ENCODE measurements at regions not wholly inside any gene's neighbourhood (a gene's known extent, or its start where the extent isn't known, plus 50 kb on each side); places are given as distances from the start of the nearest gene placed in this dataset.
"Not testable (repeated sequence)": the region's sequence is repeated elsewhere in the genome, so short reads cannot be mapped to it uniquely, and the experiment has no call there.

- DNase-seq = no peak
Observed at GRCh38 chr11:82045748-82046457, 687.8 kb downstream of the FAM181B start.

- DNase-seq = no peak
Observed at GRCh38 chr11:82043316-82043715, 690.3 kb downstream of the FAM181B start.

- no peak for DNase-seq
Observed at GRCh38 chr11:82041764-82042163, 691.9 kb downstream of the FAM181B start.

GRCh38 chr11:82038154-82038553, 695.5 kb downstream of the FAM181B start:
- no peak for DNase-seq

DNA sequence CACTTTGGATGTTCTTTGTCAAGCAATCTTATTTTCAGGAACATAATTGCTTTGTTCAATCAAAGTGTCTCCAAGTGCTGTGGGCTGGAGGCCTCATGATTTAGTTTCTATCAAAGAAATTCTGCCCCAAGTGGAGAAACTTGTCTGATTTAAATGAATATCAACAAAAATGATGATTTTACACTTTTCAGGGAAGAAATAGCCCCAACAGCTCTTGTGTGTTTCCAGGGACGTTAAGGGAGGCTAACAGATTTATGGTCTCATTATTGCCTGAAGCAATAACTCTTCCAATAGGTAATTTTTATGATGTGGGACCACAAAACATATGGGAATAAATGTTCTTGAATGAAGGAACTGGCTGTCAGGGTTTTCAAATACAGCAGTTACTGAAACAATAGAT, 699.1 kb downstream of the FAM181B start:
- DNase-seq = no peak

DNA sequence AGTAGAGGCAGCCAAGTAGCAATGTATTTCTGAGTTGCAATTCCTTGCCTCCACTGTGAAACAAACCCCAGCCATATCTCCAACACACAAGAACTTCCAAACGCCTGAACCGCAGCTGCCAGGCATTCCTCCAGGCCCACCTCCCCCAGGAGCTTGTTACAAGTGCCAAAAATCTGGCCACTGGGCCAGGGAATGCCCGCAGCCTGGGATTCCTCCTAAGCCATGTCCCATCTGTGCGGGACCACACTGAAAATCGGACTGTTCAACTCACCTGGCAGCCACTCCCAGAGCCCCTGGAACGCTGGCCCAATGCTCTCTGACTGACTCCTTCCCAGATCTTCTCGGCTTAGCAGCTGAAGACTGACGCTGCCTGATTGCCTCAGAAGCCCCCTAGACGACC, 706.3 kb downstream of the FAM181B start:
- DNase-seq = not testable (repeated sequence)

GRCh38 chr11:82024760-82025159, 708.9 kb downstream of the FAM181B start:
- DNase-seq = no peak

- DNase-seq = no peak
Observed at GRCh38 chr11:82012276-82012675, 721.4 kb downstream of the FAM181B start.

- no peak for DNase-seq
Observed at GRCh38 chr11:82009133-82009532, 724.5 kb downstream of the FAM181B start.

DNA sequence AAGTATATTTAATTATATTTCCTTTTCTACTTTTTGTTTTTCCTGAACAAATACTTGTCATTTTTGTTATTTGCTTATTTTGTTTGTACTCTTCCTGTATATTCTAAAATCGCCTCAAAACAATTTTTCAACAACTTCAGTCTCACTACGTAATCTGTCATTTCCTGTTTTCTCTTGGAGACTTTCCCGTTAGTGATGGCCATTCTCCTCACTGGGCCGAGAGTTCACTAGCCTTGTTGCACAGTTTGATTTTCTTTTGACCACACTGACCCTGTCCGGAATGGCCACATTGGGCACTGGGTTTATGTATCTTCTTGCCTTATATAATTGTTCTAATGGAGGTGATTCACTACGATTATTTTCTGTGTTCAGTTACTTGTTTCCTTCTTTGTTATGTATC, 726.1 kb downstream of the FAM181B start:
- no peak for DNase-seq

- DNase-seq = no peak
Observed at GRCh38 chr11:82004537-82005213, 729.0 kb downstream of the FAM181B start.

DNA sequence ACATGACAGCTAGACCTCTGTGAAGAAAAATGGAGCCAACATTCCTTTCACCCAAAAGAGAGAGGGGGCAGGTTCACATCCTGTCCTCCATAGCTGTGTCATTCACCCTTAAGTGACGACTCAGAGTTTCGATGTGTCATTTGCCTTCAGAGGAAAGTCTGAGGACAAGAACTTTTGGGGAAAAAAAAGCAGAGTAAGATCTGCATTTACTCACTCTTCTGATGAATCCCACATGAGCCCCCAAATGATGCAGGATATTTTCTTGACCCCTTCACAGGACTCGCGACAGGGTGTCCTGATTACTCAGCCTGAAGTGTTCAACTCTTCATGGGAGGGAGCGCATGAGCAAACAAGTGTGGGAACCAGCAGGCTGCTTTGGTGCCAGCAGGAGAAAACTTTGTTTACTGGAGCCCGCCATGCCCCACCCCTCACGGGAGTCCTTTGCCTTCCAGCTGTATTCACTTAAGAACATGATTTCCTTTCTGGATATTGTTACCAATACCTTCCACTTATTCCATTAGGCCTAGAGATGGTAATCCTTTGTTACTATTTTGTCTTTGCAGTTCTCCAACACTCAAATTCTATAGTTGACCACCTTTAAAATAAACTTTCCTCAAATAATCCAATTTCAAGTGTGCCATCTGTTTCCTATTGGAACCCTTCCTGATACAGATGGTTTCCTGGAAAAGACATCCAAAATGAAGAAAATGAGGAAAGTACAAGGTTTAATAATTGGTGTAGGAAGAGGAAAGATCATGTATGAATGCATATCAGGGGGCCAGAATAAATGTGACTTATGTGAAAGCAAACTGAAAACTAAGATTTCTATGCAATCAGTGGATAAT, 729.8 kb downstream of the FAM181B start:
- DNase-seq = no peak

- DNase-seq = no peak
Observed at GRCh38 chr11:82003024-82003423, 730.6 kb downstream of the FAM181B start.

DNA sequence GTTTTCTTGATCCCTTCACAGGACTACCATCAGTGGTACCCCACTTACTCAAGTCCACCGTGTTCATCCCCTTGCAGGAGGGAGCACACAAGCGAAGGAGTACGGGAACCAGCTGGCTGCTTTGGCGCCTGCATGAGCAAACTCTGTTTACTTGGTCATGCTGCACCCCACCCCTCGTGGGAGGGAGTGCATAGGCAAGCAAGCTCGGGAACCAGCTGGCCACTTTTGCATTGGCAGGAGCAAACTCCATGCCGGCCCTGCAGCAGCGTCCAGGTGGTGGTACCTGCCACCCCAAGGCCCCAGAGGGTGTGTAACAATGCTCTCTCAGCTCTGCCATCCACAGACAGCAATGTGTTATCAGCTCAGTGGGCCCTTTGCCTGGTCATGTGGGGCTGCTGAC, 737.8 kb downstream of the FAM181B start:
- no peak for DNase-seq

DNA sequence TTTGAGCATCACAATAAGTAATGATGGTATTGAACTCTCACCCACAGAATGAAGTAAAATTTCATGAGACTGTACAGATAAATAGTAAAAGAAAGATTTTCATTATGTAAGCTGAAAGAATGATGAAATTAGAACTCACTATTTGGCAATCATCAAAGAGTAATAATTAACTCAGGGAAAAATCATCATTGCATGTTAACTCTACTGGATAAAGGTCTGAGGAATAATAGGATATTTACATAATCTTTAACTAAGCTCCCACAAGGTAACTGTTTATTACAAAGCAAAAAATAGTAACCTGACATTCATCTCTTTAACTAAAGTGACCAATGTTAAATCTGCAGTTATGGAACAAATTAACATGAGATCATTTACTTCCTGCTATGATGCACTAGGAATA, 739.9 kb downstream of the FAM181B start:
- DNase-seq = no peak

GRCh38 chr11:81990659-81991443, 742.8 kb downstream of the FAM181B start:
- no peak for DNase-seq

DNA sequence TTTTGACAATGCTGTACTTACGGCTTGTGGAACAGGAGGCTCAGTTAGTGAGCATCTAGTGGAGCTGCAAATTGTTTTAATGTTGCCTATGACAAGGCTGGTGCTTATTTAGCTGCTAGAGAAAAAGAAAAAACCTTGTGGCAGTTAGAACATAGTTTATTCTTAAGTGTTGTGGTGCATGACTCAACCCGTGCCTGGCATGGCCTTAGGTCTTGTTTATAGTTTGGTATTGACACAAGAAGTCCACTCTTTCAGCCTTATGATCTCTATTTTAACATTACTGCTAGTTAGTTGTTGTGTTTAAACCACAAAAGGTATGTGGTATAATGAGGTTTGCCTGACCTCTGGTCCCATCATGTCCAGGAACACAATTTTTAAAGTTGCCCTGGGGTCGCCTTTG, 744.6 kb downstream of the FAM181B start:
- no peak for DNase-seq

- no peak for DNase-seq
Observed at GRCh38 chr11:81987829-81988472, 745.7 kb downstream of the FAM181B start.

- no peak for DNase-seq
Observed at GRCh38 chr11:81986556-81987161, 747.0 kb downstream of the FAM181B start.

DNA sequence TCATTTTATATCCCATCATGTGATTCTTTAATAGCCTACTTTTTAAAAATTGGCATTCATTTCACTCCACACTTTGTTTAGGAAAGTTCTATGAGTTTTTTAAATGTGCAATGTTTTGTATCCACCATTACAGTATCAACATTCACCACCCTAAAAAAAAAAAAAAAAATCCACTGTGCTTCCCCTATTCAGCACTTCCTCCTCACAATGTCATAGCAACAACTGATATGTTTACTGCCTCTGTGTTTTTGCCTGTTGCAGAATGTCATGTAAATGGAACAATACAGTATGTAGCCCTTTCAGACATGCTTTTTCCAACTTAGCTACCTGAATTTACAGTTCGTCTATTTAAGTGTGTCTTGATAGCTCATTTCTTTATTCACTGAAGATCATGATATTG, 754.2 kb downstream of the FAM181B start:
- no peak for DNase-seq

GRCh38 chr11:81975261-81975900, 758.3 kb downstream of the FAM181B start:
- no peak for DNase-seq

- DNase-seq = no peak
Observed at GRCh38 chr11:81970886-81971285, 762.8 kb downstream of the FAM181B start.

All from NCI-H1417 treated with DMSO at 0.1 percent for 48 hours (cell line).